OCI-LY7 (cell line): ENCODE measurements at regions not wholly inside any gene's neighbourhood (a gene's known extent, or its start where the extent isn't known, plus 50 kb on each side); places are given as distances from the start of the nearest gene placed in this dataset.

Source experiments
- CTCF ChIP-seq: fragments of 200-600 bp; sonication (generic); conservative IDR thresholded peaks from 2 replicates; pipeline ENCODE4 v1.5.1; 2014; ENCODE audit warnings: mild to moderate bottlenecking, antibody characterized with exemption, low read length, moderate library complexity, mixed read lengths
- EZH2phosphoT487 ChIP-seq: fragments of 200-600 bp; sonication (generic); IDR thresholded peaks from 2 replicates; pipeline ENCODE4 v1.6.1; 2018; ENCODE audit warnings: low read depth, borderline replicate concordance, mild to moderate bottlenecking, mixed run types, antibody characterized with exemption, low read length, moderate library complexity, mixed read lengths

- TF ChIP-seq CTCF (no peak), EZH2phosphoT487 (no peak)
Measured at GRCh38 chr3:118559286-118559685, 475.4 kb downstream of the IGSF11 start.
